GM06990 (cell line): ENCODE measurements at regions not wholly inside any gene's neighbourhood (a gene's known extent, or its start where the extent isn't known, plus 50 kb on each side); places are given as distances from the start of the nearest gene placed in this dataset.

ENCODE experiments used
- DNase-seq: peaks from one replicate; pipeline ENCODE4 v3.0.0-alpha.2; 2011; ENCODE audit not compliant: insufficient read length; ENCODE audit errors: extremely low read depth
- H3K27me3 ChIP-seq: replicated peaks from 2 replicates; pipeline ENCODE4 v1.6.0; 2011; ENCODE audit warnings: low read length; ENCODE audit not compliant: control insufficient read depth, insufficient read depth
- H3K36me3 ChIP-seq: 2 replicates; pipeline ENCODE4 v1.5.1; 2011; ENCODE audit warnings: low read length; ENCODE audit not compliant: control insufficient read depth, insufficient read depth
- H3K4me3 ChIP-seq: replicated peaks from 2 replicates; pipeline ENCODE4 v1.5.1; 2011; ENCODE audit warnings: low read depth, mild to moderate bottlenecking, control low read depth, low read length
- CTCF ChIP-seq: IDR thresholded peaks from 2 replicates; pipeline ENCODE4 v1.5.1; 2011; ENCODE audit warnings: low read length, control low read depth, mild to moderate bottlenecking, inconsistent platforms; ENCODE audit not compliant: insufficient read depth, poor library complexity, severe bottlenecking

GRCh38 chr17:34811561-34811960 is 149.7 kb downstream of the CCT6B start:
- DNase-seq, result no peak
- Histone ChIP-seq H3K27me3 (no peaks in the 10 kb centered on the region; the same call in none of the 2 replicates), H3K36me3 (no peaks in the 10 kb centered on the region), H3K4me3 (no peak overlapping the region)
- no peak for TF ChIP-seq CTCF

GRCh38 chr17:34800661-34801060 is 160.6 kb downstream of the CCT6B start:
- TF ChIP-seq CTCF, result no peak
- Histone ChIP-seq H3K27me3 (no peaks in the 10 kb centered on the region; the same call in none of the 2 replicates), H3K36me3 (no peaks in the 10 kb centered on the region), H3K4me3 (no peak overlapping the region)
- no peak for DNase-seq

GRCh38 chr17:34799751-34800150 is 161.5 kb downstream of the CCT6B start:
- Histone ChIP-seq H3K27me3 (no peaks in the 10 kb centered on the region; the same call in none of the 2 replicates), H3K36me3 (no peaks in the 10 kb centered on the region), H3K4me3 (no peak overlapping the region)
- no peak for TF ChIP-seq CTCF
- no peak for DNase-seq

- no peaks in the 10 kb centered on the region; the same call in none of the 2 replicates for H3K27me3 ChIP-seq
- no peaks in the 10 kb centered on the region for H3K36me3 ChIP-seq
- no peak for TF ChIP-seq CTCF
- DNase-seq, result no peak
- no peak overlapping the region for H3K4me3 ChIP-seq
Measured at GRCh38 chr17:34798581-34798980, 162.7 kb downstream of the CCT6B start.

GRCh38 chr17:34797720-34798119 is 163.5 kb downstream of the CCT6B start:
- Histone ChIP-seq H3K27me3 (no peaks in the 10 kb centered on the region; the same call in none of the 2 replicates), H3K36me3 (no peaks in the 10 kb centered on the region), H3K4me3 (no peak overlapping the region)
- no peak for TF ChIP-seq CTCF
- DNase-seq, result no peak

- TF ChIP-seq CTCF, result no peak
- no peak overlapping the region for H3K4me3 ChIP-seq
- no peaks in the 10 kb centered on the region for H3K36me3 ChIP-seq
- no peaks in the 10 kb centered on the region; the same call in 1 of the 2 replicates for H3K27me3 ChIP-seq
- no peak for DNase-seq
Measured at GRCh38 chr17:34793231-34793908, 167.9 kb downstream of the CCT6B start.
